ENCODE measurements at regions not wholly inside any gene's neighbourhood (a gene's known extent, or its start where the extent isn't known, plus 50 kb on each side); places are given as distances from the start of the nearest gene placed in this dataset.
A peak's percentile ranks its signal among the peaks of the same experiment; 100 is the strongest.

GRCh38 chr4:22587253-22587652 is 71.4 kb upstream of the ADGRA3 start:
- Histone ChIP-seq H3K36me3 (no peaks in the 10 kb centered on the region), H3K27ac (no peak overlapping the region), H3K4me3 (no peak overlapping the region), H3K9me3 (no peaks in the 10 kb centered on the region), H3K27me3 (no peaks in the 10 kb centered on the region), H3K4me1 (no peaks in the 10 kb centered on the region)
- ATAC-seq (no peak), DNase-seq (no peak)
- intact Hi-C loops (cut with DNase I), result no loop called here
- TF ChIP-seq CTCF (IDR thresholded peaks at IDR 0.05), result no peak
- 85 to 88% methylated on average over 7 of the region's 7 CpGs for WGBS, 2 donors

DNA sequence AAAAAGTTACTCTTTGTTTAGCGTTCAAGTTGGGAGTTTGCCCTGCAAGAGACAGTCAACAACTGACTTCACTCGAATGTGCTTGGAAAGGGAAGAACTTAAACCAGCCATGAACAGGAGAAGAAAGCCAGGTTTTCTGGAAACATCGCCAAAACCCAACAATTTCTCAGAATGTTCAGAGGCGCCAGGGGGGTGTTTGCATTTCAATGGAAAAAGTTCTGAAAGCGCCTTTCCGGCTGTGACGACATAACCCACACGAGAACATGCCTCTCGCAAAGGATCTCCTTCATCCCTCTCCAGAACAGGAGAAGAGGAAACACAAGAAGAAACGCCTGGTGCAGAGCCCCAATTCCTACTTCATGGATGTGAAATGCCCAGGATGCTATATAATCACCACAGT is 78.1 kb upstream of the ADGRA3 start:
- Histone ChIP-seq H3K27me3 (no peaks in the 10 kb centered on the region), H3K9me3 (no peaks in the 10 kb centered on the region), H3K4me1 (peaks cover 0 to 22% (median 0%) of the 10 kb centered on the region in 9 donors), H3K27ac (no peak overlapping the region), H3K36me3 (no peaks in the 10 kb centered on the region), H3K4me3 (no peak overlapping the region)
- no peak for ATAC-seq
- intact Hi-C loops (cut with DNase I), result no loop called here
- 89 to 90% methylated on average over 10 of the region's 10 CpGs for WGBS, 2 donors
- no peak for TF ChIP-seq CTCF (IDR thresholded peaks at IDR 0.05)
- DNase-seq, result no peak

DNA sequence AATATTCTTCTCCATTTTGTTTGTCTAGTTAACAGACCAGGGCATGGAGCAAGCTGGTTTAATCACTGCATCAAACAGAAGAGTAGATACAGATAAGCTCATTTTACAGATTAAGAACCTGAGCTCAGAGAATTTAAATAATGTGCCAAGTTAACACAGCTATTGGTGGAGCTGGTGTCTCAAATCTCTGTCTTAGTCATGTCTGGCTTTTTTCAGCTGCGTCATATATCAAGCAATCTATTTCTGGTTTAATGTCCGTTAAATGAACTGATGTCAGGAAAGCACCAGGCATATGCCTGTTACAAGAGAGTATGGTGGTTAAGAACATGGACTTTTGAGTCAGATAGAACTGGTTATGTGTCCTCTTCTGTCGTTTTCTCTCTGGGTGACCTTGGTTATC is 79.8 kb upstream of the ADGRA3 start:
- H3K4me3 ChIP-seq, result no peak overlapping the region
- 25 to 37% methylated on average over 3 of the region's 3 CpGs for WGBS, 2 donors
- intact Hi-C loops (cut with DNase I), result no loop called here
- ATAC-seq (peak in 2 of 8 donors; percentile 21 to 55), DNase-seq (no peak)
- H3K9me3 ChIP-seq, result no peaks in the 10 kb centered on the region
- H3K36me3 ChIP-seq, result no peaks in the 10 kb centered on the region
- peaks cover 0 to 22% (median 0%) of the 10 kb centered on the region in 9 donors for H3K4me1 ChIP-seq
- H3K27me3 ChIP-seq, result no peaks in the 10 kb centered on the region
- TF ChIP-seq CTCF (IDR thresholded peaks at IDR 0.05), result no peak
- no peak overlapping the region for H3K27ac ChIP-seq

- no peaks in the 10 kb centered on the region for H3K27me3 ChIP-seq
- peaks cover 0 to 22% (median 0%) of the 10 kb centered on the region in 9 donors for H3K4me1 ChIP-seq
- DNase-seq, result no peak
- no peaks in the 10 kb centered on the region for H3K36me3 ChIP-seq
- no peak for TF ChIP-seq CTCF (IDR thresholded peaks at IDR 0.05)
- no peak overlapping the region for H3K27ac ChIP-seq
- no peak overlapping the region for H3K4me3 ChIP-seq
- intact Hi-C loops (cut with DNase I), result no loop called here
- ATAC-seq, result peak in 5 of 8 donors; percentile 42 to 67 (median 49)
- H3K9me3 ChIP-seq, result no peaks in the 10 kb centered on the region
- 68 to 81% methylated on average over 2 of the region's 2 CpGs for WGBS, 2 donors
Measured at GRCh38 chr4:22596409-22596808, 80.5 kb upstream of the ADGRA3 start.
